ENCODE measurements at regions not wholly inside any gene's neighbourhood (a gene's known extent, or its start where the extent isn't known, plus 50 kb on each side); places are given as distances from the start of the nearest gene placed in this dataset.
"Not testable (repeated sequence)": the region's sequence is repeated elsewhere in the genome, so short reads cannot be mapped to it uniquely, and the experiment has no call there.

DNA sequence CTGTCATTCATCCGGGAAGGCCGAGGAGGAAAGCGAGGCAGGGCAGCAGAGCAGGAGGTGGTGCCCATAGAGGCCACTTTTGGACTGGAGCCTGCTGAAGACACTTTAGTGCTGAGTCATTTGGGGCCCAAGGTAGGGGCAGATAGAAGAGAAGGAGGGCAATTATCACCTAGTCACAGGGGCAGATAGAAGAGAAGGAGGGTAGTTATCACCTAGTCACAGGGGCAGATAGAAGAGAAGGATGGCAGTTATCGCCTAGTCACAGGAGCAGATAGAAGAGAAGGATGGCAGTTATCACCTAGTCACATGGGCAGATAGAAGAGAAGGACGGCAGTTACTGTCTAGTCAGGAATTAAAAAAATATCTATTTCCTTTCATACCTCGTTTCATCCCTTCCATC lies 1372.6 kb downstream of the FOXD4L5 start:
- H3K9me3 ChIP-seq; H3K27me3 ChIP-seq (ENCODE audit: low read depth); DNase-seq; H3K4me3 ChIP-seq; H3K4me1 ChIP-seq; H3K27ac ChIP-seq; ATAC-seq; intact Hi-C loops (cut with DNase I); H3K36me3 ChIP-seq: not testable (repeated sequence)

DNA sequence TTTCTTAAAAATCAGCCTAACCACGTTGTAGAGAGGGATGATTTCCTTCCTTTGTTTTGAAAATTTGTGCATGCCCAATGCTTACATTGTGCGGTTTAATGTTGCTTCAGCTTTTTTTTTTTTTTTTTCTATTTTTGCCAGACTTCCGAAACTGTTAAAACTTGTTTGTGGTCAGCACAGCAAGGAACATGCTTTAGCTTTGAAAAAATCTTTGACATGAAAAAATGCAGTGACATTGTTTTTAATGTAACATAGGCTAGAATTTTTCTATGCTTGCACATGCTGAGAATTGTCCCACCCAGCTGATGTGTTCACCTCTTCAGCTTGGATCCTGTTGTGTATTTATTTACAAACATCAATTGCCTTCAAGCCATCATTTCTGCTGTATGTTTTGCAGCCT lies 1375.9 kb downstream of the FOXD4L5 start:
- H3K4me3 ChIP-seq; H3K27me3 ChIP-seq (ENCODE audit: low read depth); H3K27ac ChIP-seq; DNase-seq; H3K4me1 ChIP-seq; H3K36me3 ChIP-seq; H3K9me3 ChIP-seq; intact Hi-C loops (cut with DNase I); ATAC-seq: not testable (repeated sequence)

DNA sequence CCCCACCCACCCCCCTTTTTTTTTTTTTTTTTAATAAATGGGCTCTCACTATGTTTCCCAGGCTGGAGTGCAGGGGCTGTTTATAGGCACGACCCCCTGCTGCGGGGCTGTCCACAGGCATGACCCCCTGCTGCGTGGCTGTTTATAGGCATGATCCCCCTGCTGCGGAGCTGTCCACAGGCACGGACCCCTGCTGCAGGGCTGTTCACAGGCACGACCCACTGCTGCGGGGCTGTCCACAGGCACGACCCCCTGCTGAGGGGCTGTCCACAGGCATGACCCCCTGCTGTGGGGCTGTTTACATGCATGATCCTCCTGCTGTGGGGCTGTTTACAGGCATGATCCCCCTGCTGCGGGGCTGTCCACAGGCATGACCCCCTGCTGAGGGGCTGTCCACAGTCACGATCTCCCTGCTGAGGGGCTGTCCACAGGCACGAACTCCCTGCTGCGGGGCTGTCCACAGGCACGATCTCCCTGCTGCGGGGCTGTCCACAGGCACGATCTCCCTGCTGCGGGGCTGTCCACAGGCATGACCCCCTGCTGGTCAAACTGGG lies 1385.3 kb downstream of the FOXD4L5 start:
- peak; percentile 33 for DNase-seq
- H3K27me3 ChIP-seq (ENCODE audit: low read depth); H3K4me1 ChIP-seq; intact Hi-C loops (cut with DNase I); H3K9me3 ChIP-seq; H3K36me3 ChIP-seq; H3K27ac ChIP-seq; ATAC-seq; H3K4me3 ChIP-seq: not testable (repeated sequence)

DNA sequence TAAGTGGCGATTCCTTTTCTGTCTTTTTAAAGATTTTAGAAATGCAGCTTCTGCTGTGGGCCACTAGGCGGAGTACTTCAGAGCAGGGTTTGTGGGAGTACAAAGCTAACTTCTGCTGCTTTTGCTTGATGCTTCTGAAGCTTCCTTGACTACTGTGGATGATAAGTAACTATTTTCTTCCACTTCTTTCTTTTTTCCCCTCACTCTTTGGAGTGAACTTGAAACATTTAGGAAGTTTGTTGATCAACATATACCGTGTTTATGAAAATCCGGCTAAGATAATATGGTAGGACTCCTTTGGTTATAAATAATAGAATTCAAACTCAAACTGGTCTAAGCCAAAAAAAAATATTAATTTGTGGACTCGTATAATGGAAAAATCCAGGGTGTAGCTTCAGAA lies 1403.6 kb downstream of the FOXD4L5 start:
- ATAC-seq; intact Hi-C loops (cut with DNase I); H3K9me3 ChIP-seq; H3K27me3 ChIP-seq (ENCODE audit: low read depth); H3K27ac ChIP-seq; DNase-seq; H3K4me1 ChIP-seq; H3K36me3 ChIP-seq; H3K4me3 ChIP-seq: not testable (repeated sequence)

DNA sequence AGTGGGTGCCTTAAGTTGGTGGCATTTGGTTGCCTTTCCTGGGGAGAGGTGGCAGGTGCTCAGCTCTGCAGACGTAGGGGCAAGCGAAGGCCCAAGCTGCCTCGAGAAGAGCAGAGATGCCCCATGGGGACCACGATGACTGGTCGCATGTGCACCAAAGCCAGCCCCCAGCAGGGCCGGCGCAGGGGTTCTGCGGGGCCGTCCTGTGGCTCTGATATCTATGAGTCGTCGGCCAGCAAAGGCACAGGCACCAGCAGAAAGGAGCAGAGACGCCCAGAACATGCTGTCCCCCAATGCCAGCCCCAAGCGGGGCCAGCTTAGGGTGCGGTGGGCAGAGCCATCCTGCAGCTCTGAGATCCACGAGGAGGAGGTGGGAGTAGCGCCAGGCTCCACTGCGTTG lies 1408.6 kb downstream of the FOXD4L5 start:
- H3K9me3 ChIP-seq; intact Hi-C loops (cut with DNase I); ATAC-seq; H3K4me1 ChIP-seq; DNase-seq; H3K36me3 ChIP-seq; H3K27ac ChIP-seq; H3K27me3 ChIP-seq (ENCODE audit: low read depth); H3K4me3 ChIP-seq: not testable (repeated sequence)

DNA sequence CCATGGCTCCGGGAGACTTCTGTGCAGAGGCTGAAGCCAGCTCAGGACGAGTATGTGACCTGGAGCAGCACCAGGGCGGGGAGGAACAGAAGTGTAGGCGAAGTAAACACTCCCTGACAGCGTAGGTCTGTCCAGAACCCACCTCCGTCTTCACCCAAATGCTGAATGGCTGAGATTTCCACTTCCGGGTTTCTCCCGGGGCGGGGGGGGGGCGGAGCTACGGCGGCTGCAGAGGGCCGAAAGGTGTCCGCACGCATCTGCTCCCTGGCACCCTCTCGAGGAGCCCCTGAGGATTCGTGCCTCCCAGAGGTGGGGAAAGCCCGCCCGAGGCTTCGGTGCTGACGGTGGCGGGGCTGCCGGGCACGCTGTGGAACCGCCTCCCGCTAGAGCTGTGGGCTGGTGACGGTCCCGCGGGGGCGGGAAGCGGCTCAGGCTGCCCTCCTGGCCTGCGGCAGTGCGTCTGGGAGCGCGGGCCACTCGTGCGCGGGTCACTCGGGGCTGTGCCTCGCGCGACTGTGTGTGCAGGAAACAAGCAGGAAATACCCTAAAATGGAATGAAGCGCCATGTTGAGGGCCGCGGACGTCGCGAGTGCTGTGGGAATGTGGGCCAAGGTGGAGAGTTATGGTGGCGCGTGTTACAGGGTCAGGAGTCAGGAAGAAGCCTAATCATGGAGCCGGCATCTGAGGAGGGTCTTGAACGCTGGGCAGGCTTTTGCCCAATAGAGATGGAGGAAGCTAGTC lies 1425.4 kb downstream of the FOXD4L5 start:
- H3K4me3 ChIP-seq: peak overlapping the region; percentile 50
- peak; percentile 57 for DNase-seq
- ATAC-seq: no peak
- peak overlapping the region; percentile 31 for H3K27ac ChIP-seq
- intact Hi-C loops (cut with DNase I): no loop called here
- H3K27me3 ChIP-seq (ENCODE audit: low read depth): no peaks in the 10 kb centered on the region
- H3K4me1 ChIP-seq: no peaks in the 10 kb centered on the region
- TF ChIP-seq, protein P1, sequence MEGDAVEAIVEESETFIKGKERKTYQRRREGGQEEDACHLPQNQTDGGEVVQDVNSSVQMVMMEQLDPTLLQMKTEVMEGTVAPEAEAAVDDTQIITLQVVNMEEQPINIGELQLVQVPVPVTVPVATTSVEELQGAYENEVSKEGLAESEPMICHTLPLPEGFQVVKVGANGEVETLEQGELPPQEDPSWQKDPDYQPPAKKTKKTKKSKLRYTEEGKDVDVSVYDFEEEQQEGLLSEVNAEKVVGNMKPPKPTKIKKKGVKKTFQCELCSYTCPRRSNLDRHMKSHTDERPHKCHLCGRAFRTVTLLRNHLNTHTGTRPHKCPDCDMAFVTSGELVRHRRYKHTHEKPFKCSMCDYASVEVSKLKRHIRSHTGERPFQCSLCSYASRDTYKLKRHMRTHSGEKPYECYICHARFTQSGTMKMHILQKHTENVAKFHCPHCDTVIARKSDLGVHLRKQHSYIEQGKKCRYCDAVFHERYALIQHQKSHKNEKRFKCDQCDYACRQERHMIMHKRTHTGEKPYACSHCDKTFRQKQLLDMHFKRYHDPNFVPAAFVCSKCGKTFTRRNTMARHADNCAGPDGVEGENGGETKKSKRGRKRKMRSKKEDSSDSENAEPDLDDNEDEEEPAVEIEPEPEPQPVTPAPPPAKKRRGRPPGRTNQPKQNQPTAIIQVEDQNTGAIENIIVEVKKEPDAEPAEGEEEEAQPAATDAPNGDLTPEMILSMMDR (IDR thresholded peaks at IDR 0.05): no peak
- H3K9me3 ChIP-seq: no peaks in the 10 kb centered on the region
- H3K36me3 ChIP-seq: no peaks in the 10 kb centered on the region

DNA sequence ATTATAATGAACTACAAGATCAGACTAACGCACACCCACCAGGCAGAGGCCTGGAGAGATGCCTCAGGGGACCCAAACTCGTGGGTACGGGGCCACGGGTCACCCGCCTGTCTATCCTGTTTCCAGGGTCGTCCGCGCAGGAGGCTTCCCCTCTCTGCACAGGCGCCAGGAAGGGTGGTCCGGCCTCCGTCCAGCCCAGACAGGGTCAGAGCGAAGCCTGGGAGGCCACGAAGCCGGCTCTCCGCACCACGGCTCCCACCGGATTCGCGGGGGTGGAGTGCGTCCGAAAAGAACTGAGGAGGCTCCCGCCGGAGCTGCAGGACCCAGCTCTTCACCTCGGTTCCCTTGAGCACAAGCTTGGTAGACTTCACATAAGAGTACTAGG lies 1425.9 kb downstream of the FOXD4L5 start:
- peak overlapping the region; percentile 31 for H3K27ac ChIP-seq
- DNase-seq: peak; percentile 34
- H3K27me3 ChIP-seq (ENCODE audit: low read depth); intact Hi-C loops (cut with DNase I); ATAC-seq; H3K36me3 ChIP-seq; H3K4me1 ChIP-seq; H3K9me3 ChIP-seq: not testable (repeated sequence)
- peak overlapping the region; percentile 50 for H3K4me3 ChIP-seq

DNA sequence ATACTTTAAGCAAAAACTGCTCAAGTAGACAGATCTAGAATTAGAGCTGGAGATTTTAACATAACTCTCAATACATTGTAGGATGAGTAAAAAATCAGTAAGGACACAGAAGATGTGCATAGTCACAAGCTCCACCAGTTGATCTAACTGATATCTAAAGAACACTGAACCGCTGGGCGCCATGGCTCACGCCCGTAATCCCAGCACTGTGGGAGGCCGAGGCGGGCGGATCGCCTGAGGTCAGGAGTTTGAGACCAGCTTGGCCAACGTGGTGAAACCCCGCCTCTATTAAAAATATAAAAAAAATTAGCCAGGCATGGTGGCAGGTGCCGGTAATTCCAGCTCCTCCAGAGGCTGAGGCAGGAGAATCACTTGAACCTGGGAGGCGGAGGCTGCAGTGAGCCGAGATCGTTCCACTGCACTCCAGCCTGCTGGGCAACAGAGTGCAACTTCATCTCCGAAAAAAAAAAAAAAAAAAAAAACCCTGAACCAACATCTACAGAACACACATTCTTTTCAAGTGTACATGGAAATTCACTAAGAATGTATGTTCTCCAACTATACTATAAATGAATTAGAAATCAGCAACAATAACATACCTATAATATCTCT lies 1431.8 kb downstream of the FOXD4L5 start:
- H3K27me3 ChIP-seq (ENCODE audit: low read depth); H3K36me3 ChIP-seq; H3K4me1 ChIP-seq; H3K9me3 ChIP-seq; H3K27ac ChIP-seq; DNase-seq; ATAC-seq; intact Hi-C loops (cut with DNase I); H3K4me3 ChIP-seq: not testable (repeated sequence)

DNA sequence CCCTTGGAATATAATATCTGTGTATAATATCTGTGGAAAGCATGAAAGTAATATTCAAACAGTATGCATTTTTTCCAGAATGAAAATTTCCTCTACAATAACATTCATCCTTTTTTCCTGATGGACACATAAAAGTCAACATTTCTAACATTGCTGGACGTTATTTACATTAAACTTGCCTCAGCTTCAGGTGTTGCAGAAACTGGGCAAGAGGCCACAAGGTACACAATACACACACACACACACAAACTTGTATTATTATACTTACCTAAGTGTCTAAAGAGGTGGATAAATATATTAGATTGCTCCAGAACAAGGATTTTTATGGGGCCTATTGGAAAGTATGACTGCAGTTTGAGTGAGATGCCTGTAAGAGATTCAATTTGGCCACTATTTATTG lies 1460.2 kb downstream of the FOXD4L5 start:
- ATAC-seq; DNase-seq; H3K36me3 ChIP-seq; H3K27ac ChIP-seq; H3K27me3 ChIP-seq (ENCODE audit: low read depth); H3K4me1 ChIP-seq; H3K4me3 ChIP-seq; H3K9me3 ChIP-seq; intact Hi-C loops (cut with DNase I): not testable (repeated sequence)

DNA sequence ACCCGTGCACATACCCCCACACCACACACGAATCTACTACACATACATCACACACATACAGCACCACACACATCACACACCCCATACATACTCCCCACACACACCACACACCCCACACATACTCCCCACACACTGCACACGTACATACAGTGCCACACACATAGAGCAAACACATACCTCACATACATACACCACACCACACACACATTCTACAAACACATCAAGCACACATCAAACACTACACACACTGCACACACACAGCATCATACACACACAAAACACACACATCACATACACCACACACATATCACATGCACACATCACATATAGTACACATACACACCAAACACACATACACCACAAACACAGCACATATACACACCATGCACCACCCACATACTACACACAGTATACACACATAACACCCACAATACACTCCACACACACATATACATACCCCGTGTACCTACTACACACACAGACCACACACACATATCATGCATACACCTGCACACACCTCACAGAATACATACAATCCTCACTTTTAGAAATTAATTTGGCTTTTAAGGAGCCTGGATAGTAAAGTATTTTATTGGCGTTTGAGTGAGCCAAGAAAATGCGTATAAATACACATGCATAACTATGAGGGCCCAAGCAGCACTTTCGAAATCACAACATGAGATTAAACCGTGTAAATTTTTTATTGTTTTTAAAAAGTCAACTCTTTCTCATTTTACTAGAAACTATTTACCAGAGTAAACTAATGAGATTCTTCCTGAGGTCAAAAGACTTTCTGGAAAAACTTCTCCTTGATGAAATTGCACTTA lies 1461.4 kb downstream of the FOXD4L5 start:
- intact Hi-C loops (cut with DNase I); DNase-seq; H3K27me3 ChIP-seq (ENCODE audit: low read depth); H3K9me3 ChIP-seq; H3K4me3 ChIP-seq; H3K36me3 ChIP-seq; H3K27ac ChIP-seq; H3K4me1 ChIP-seq: not testable (repeated sequence)
- ATAC-seq: peak; percentile 84 to 92

DNA sequence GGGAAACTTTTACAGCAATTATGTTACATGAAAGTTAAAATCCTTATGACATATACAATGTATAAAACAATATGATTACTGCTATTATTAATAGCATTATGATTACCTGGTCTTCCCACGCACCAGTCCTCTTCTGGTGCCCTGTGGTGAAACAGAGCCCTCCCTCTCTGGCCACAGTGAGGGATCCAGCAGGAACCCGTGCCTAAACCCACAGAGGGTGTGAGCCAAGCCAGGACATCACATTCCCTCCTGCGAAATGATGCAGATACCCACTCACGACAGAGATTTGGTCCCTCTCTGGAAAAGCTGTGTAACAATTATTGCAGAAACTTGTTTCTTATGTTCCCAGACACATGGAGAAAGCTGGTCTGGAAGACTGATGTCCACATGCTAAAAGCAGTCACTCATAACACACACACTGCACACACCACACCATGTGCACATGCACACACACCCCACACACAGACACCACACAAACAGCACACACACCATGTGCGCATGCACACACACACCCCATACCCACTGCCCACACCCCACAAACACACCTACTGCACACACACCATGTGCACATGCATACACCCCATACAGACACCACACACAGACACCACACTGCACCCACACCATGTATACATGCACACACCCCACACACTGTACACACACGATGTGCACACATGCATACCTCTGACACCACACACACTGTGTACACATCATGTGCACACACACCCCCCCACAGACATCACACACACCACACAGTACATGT lies 1462.2 kb downstream of the FOXD4L5 start:
- peak; percentile 30 to 64 for ATAC-seq
- H3K4me1 ChIP-seq; H3K27me3 ChIP-seq (ENCODE audit: low read depth); DNase-seq; H3K9me3 ChIP-seq; H3K27ac ChIP-seq; H3K36me3 ChIP-seq; H3K4me3 ChIP-seq; intact Hi-C loops (cut with DNase I): not testable (repeated sequence)

DNA sequence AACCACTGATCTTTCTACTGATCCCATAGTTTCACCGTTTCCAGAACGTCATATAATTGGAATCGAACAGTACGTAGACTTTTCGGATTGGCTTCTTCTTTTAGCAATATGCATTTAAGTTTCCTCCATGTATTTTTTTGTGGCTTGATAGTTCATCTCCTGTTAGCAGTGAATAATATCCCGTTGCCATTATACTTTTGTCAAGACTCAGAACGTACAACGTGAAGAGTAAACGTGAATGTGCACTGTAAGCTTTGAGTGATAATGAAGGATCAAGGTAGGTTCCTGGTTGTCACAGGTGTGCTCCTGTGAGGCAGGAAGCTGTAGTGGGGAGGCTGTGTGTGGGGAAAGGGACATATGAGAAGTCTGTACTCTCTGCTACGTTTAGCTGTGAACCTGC lies 1463.7 kb downstream of the FOXD4L5 start:
- H3K4me3 ChIP-seq; H3K27ac ChIP-seq; H3K27me3 ChIP-seq (ENCODE audit: low read depth); H3K9me3 ChIP-seq; ATAC-seq; H3K36me3 ChIP-seq; H3K4me1 ChIP-seq; intact Hi-C loops (cut with DNase I); DNase-seq: not testable (repeated sequence)

Data from lower lobe of right lung (tissue), 2 donors.